ENCODE measurements at regions not wholly inside any gene's neighbourhood (a gene's known extent, or its start where the extent isn't known, plus 50 kb on each side); places are given as distances from the start of the nearest gene placed in this dataset.
"Not testable (repeated sequence)": the region's sequence is repeated elsewhere in the genome, so short reads cannot be mapped to it uniquely, and the experiment has no call there.

- TF ChIP-seq CTCF (IDR thresholded peaks at IDR 0.05); ZFX (IDR thresholded peaks at IDR 0.05; ENCODE audit: borderline replicate concordance): not testable (repeated sequence)
These were observed 151.8 kb downstream of the POM121L12 start for GRCh38 chr7:53187184-53187583.

Measured in 22Rv1 (cell line).